ENCODE measurements at regions not wholly inside any gene's neighbourhood (a gene's known extent, or its start where the extent isn't known, plus 50 kb on each side); places are given as distances from the start of the nearest gene placed in this dataset.
"Not testable (repeated sequence)": the region's sequence is repeated elsewhere in the genome, so short reads cannot be mapped to it uniquely, and the experiment has no call there.

DNA sequence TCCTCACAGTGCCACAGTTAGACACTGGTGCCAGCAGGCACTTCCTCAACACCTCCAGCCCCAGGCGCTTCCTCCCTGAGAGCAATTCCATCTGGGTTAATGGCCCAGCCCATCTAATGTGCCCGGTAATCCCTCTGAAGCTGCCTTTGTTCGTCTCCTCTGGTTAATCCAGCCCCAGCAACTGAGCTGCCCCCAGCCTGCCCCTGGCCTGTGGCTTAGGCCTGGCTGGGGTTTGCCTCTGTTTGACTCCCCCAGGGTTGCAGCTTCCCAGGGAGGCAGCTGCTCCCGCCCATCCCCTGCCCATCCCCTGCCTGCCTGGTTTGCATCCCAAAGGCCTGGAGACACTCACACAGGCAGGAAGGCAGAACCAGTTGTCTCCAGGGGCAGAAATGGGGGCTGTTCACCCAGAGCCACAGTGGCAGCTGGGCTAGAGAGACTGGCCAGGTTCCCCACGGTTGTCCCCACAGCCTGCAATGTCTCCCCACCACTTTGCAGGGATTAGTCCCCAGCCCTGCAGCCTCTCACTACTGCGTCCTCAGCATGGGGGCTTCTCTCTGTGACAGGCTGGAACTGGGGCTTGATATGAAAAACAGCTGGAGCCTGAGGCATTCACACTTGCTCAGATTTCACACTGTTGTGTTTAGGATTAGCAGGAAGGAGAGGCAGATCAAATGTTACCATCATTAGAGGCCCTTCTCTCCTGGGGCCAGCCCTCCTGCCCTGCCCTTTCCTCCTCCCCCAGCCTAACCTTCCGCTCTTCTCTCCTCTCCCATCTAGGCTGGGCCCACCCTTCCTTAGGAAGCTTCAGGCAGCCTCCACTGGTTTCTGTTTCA lies 120.2 kb downstream of the TLR5 start:
- Histone ChIP-seq H3K4me2 (peak overlapping the region; percentile 78), H3K27ac (peak overlapping the region; percentile 66), H3K9ac (peak overlapping the region; percentile 57), H3K36me3 (no peaks in the 10 kb centered on the region), H3K4me3 (no peak overlapping the region), H3K9me3 (peaks cover 12% of the 10 kb centered on the region; the same call in 1 of the 2 replicates), H3K4me1 (peaks cover 23% of the 10 kb centered on the region), H4K20me1 (no peaks in the 10 kb centered on the region), H3K27me3 (no peaks in the 10 kb centered on the region)
- no peak for TF ChIP-seq Cebpa-rat (IDR thresholded peaks at IDR 0.05)

DNA sequence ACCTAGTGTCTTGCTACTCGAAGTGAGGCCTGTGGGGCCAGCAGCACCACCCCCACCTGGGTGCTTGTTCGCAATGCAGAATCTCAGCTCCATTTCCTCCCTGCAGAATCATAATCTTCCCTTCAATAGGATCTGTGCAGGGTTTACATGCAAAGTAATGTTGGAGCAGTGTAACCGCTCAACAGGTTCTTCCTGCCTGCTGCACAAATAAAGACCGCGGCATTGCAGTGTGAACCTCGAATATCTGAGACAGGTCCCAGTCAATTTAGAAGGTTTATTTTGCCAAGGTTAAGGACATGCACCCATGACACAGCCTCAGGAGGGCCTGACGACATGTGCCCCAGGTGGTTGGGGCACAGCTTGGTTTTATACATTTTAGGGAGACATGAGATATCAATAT lies 119.2 kb downstream of the TLR5 start:
- no peak overlapping the region for H3K4me3 ChIP-seq
- TF ChIP-seq Cebpa-rat (IDR thresholded peaks at IDR 0.05): no peak
- no peak overlapping the region for H3K9ac ChIP-seq
- no peaks in the 10 kb centered on the region for H3K36me3 ChIP-seq
- H3K4me2 ChIP-seq: peak overlapping the region; percentile 78
- H4K20me1 ChIP-seq: no peaks in the 10 kb centered on the region
- H3K27ac ChIP-seq: no peak overlapping the region
- peaks cover 23% of the 10 kb centered on the region for H3K4me1 ChIP-seq
- H3K9me3 ChIP-seq: 0 out of 2 replicates have a peak, but pooled peaks cover 2% of the 10 kb centered on the region
- no peaks in the 10 kb centered on the region for H3K27me3 ChIP-seq

DNA sequence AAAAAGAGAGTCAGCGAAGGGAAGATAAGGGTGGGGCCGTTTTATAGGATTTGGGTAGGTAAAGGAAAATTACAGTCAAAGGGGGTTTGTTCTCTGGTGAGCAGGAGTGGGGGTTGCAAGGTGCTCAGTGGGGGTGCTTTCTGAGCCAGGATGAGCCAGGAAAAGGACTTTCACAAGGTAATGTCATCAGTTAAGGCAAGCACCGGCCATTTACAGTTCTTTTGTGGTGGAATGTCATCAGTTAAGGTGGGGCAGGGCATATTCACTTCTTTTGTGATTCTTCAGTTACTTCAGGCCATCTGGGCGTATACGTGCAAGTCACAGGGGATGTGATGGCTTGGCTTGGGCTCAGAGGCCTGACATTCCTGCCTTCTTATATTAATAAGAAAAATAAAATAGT lies 118.6 kb downstream of the TLR5 start:
- H3K4me1 ChIP-seq: peaks cover 23% of the 10 kb centered on the region
- H3K27me3 ChIP-seq, H3K36me3 ChIP-seq, H3K9me3 ChIP-seq, H3K4me2 ChIP-seq, H4K20me1 ChIP-seq, H3K27ac ChIP-seq, H3K4me3 ChIP-seq, H3K9ac ChIP-seq: not testable (repeated sequence)

DNA sequence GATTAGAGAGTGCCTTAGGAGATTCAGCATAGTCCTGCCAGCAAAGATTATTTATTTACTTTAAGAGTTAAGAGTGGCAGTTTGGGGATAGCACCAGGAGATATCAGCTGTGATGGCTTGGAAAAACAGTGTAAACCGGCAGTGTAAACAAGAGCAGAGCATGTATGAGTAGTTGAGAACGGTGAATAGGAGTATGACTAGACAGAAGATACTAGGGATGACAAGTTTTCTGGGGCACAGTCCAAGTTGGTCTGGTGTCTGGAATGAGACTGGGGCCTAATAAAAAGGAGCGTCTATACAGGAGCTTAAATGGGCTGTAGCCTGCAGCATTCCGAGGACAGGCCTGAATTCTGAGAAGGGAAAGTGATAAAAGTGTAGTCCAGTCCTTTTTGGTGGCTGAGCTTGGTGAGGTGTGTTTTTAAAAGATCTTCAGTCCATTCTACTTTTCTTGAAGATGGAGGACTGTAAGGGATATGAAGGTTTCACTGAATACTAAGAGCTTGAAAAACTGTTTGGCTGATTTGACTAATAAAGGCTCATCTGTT lies 117.8 kb downstream of the TLR5 start:
- not testable (repeated sequence) for H3K4me3 ChIP-seq, H3K9me3 ChIP-seq, H3K4me2 ChIP-seq, H3K9ac ChIP-seq, H3K27ac ChIP-seq, H4K20me1 ChIP-seq, H3K36me3 ChIP-seq, H3K27me3 ChIP-seq
- H3K4me1 ChIP-seq: peaks cover 24% of the 10 kb centered on the region

DNA sequence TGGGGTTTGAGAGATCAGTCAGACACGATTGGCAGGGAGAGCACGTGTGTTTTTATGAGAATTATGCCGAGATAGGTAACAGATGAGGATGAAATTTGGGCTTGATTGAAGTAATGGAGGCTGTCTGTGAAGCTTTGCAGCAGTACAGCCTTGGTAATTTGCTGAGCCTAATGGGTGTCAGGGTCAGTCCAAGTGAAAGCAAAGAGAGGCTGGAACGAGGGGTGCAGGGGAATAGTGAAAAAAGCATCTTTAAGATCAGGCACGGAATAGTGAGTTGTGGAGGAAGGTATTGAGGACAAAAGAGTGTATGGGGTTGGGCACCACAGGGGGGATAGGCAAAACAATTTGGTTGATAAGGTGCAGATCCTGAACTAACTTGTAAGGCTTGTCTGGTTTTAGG lies 116.4 kb downstream of the TLR5 start:
- H4K20me1 ChIP-seq, H3K27ac ChIP-seq, H3K27me3 ChIP-seq, H3K4me3 ChIP-seq, H3K9me3 ChIP-seq, H3K9ac ChIP-seq, H3K36me3 ChIP-seq, H3K4me2 ChIP-seq: not testable (repeated sequence)
- H3K4me1 ChIP-seq: peaks cover 38% of the 10 kb centered on the region

DNA sequence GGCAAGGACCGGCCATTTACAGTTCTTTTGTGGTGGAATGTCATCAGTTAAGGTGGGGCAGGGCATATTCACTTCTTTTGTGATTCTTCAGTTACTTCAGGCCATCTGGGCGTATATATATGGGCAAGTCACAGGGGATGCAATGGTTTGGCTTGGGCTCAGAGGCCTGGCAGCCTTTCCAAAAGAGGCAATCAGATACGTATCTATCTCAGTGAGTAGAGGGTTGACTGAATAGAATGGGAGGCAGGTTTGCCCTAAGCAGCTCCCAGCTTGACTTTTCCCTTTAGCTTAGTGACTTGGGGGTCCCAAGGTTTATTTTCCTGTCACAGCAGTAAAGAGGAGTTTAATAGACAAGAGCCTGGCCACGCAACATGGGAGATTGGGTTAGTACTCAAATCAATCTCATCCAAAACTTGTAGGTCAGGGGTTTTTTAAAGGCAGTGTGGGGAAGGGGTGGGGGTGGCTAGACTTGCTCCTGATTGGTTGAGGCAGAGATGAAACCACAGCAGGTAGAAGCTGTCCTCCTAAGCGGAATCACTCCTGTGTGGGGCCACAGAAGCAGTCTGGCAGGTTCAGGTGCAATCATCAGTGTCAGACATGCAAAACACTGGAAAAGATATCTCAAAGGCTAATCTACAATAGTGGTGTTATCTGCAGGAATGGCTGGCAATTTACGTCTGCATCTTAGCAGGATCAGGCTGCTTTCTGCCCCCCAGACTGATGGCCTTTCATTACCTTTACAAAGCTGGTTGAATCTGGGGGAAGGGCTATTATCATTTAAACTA lies 112.9 kb downstream of the TLR5 start:
- Histone ChIP-seq H3K27ac (no peak overlapping the region), H3K4me3 (no peak overlapping the region), H4K20me1 (no peaks in the 10 kb centered on the region), H3K9ac (no peak overlapping the region), H3K4me1 (peaks cover 24% of the 10 kb centered on the region), H3K9me3 (no peaks in the 10 kb centered on the region), H3K36me3 (no peaks in the 10 kb centered on the region), H3K4me2 (peak overlapping the region; percentile 56; the same call in 1 of the 2 replicates), H3K27me3 (no peaks in the 10 kb centered on the region)
- TF ChIP-seq Cebpa-rat (IDR thresholded peaks at IDR 0.05): no peak

DNA sequence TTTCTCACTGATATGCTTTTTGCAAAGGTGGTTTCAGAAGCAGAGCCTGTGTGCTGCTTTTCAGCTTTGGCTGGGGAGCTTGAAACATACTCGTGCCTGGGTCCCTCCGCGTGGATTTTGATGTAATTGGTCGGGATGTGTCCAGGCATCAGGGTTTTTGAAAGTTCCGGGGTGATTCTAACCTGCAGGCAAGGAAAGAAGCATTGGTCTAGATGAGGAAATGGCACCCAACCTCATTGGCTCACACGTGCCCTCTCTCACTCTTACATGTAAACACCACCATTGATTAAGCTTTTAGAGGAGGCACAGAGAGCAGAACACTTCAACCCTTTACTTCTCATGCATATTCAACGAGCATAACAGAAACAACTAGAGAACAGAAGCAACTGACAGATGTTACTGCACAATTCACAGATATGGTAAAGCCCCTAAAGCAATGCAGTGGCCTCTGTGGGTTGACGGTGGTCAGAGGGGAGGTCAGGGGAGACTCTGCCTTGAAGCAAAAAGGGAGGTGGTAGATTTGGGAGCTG lies 112.1 kb downstream of the TLR5 start:
- H3K4me1 ChIP-seq: peaks cover 24% of the 10 kb centered on the region
- H3K27ac ChIP-seq: no peak overlapping the region

DNA sequence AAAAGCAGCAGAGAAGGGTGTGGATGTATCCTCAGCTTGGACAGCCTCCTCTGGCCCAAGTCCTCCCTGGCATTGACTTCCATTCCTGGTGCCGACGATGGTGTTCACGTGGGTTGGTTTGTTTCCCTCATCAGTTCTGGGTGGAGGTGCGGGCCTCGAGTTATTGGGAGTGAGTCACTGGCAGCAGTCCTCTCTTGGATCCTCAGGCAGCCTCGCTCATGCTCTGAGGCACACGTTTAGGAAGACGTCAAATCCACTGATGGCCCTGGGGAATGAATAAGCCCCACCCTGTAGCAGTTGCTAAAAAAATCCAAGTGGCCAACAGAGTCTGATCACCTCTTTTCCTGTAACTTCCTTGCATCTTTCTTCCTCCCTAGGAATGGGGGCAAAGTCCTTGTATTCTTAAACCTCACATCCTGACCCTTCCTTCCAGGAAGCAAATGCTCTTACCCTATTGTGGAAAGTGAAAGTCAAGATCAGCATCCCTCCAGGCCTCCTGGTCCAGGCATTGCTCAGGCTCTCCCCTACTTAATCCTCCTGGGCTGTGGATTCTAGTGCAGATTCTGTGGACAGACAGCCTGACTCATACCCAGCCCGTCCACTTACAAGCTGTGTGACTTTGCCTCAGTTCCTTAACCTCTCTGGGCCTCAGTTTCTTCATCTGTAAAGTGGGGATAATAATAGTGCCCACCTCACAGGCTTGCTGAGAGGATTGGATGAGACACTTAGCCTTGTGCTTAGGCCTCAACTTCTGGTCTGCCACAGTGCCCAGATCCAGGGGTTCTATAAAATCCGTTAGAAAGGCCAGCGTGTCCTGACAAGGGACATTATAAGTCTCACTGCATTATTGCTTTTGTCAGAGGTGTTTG lies 111.1 kb downstream of the TLR5 start:
- peaks cover 24% of the 10 kb centered on the region for H3K4me1 ChIP-seq
- no peak overlapping the region for H3K9ac ChIP-seq
- H3K36me3 ChIP-seq: no peaks in the 10 kb centered on the region
- peak overlapping the region; percentile 56 for H3K4me2 ChIP-seq
- no peak overlapping the region for H3K27ac ChIP-seq
- no peak overlapping the region for H3K4me3 ChIP-seq
- no peaks in the 10 kb centered on the region for H4K20me1 ChIP-seq
- H3K27me3 ChIP-seq: no peaks in the 10 kb centered on the region
- H3K9me3 ChIP-seq: no peaks in the 10 kb centered on the region
- TF ChIP-seq Cebpa-rat (IDR thresholded peaks at IDR 0.05): no peak

More for the DNA sequence above, 112.1 kb downstream of the TLR5 start:
- no peak overlapping the region for H3K4me3 ChIP-seq
- no peaks in the 10 kb centered on the region for H3K27me3 ChIP-seq
- H4K20me1 ChIP-seq: no peaks in the 10 kb centered on the region
- no peaks in the 10 kb centered on the region for H3K9me3 ChIP-seq
- H3K36me3 ChIP-seq: no peaks in the 10 kb centered on the region
- H3K9ac ChIP-seq: no peak overlapping the region
- no peak for TF ChIP-seq Cebpa-rat (IDR thresholded peaks at IDR 0.05)
- peak overlapping the region; percentile 56 for H3K4me2 ChIP-seq

DNA sequence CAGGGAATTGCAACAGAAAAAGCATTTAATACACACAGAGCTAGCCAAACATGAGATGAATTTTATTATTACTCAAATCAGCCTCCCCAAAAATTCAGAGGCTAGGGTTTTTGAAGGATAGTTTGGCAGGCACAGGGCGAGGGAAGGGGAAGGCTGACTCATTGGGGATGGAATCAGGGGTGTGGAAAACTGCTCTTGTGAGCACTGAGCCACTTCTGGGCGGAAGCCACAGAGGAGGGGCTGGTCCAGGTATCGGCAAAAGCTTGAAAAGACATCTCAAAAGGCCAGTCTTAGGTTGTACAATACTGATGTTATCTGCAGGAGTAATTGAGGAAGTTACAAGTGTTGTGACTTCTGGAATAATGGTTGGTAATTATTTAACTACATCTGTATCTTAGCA lies 109.4 kb downstream of the TLR5 start:
- no peak overlapping the region for H3K27ac ChIP-seq
- H3K9ac ChIP-seq: no peak overlapping the region
- no peaks in the 10 kb centered on the region for H4K20me1 ChIP-seq
- no peaks in the 10 kb centered on the region for H3K36me3 ChIP-seq
- no peak overlapping the region for H3K4me2 ChIP-seq
- no peaks in the 10 kb centered on the region for H3K9me3 ChIP-seq
- H3K27me3 ChIP-seq: no peaks in the 10 kb centered on the region
- no peak for TF ChIP-seq Cebpa-rat (IDR thresholded peaks at IDR 0.05)
- peaks cover 24% of the 10 kb centered on the region for H3K4me1 ChIP-seq
- no peak overlapping the region for H3K4me3 ChIP-seq

Data from BLaER1 (cell line).